GM12801 (cell line): ENCODE measurements at regions not wholly inside any gene's neighbourhood (a gene's known extent, or its start where the extent isn't known, plus 50 kb on each side); places are given as distances from the start of the nearest gene placed in this dataset.

ENCODE experiments used
- CTCF ChIP-seq: IDR thresholded peaks from one replicate; pipeline ENCODE4 v1.5.1; 2011; ENCODE audit warnings: control low read depth; ENCODE audit not compliant: insufficient read length; ENCODE audit errors: extremely low read depth

DNA sequence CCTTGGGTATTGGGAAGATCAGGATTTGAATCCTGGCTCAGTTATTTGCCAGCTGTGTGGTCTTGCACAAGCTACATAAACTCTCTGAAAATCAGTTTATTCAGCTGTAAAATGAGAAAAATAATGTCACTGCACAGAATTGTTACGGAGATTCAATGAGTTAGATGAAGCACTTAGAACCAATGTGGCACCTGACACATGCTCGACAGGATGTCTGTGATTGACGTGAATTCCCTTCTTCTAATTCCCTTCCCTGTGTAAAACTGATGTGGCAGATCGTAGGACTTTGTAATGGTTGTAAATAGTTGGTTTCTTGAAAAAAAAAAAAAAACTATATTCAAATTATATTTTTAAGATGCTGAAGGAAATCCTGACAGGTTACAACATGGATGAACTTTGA is 249.9 kb upstream of the MKLN1 start:
- no peak for TF ChIP-seq CTCF

DNA sequence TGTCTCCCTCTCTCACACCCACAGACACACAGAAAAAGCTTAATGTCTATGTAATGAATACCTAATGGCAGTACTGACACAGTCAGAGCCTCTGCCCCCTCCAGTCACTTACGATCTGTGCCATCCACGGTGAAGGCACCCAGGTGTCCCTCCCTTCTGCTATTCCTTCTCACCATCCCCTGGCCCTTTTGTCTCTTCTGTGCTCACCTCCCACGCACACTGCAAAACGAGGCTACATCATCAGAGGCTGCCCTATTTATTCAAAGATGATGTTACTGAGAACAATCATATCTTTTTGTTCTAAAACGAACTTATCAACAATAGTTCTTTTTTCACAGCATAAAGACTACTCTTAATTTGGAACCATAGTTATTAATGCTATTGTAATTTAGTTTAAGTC is 246.9 kb upstream of the MKLN1 start:
- no peak for TF ChIP-seq CTCF

- no peak for TF ChIP-seq CTCF
Observed at GRCh38 chr7:131081308-131081707, 246.4 kb upstream of the MKLN1 start.

- TF ChIP-seq CTCF: no peak
Observed at GRCh38 chr7:131083781-131084180, 243.9 kb upstream of the MKLN1 start.

- no peak for TF ChIP-seq CTCF
Observed at GRCh38 chr7:131087756-131088658, 239.7 kb upstream of the MKLN1 start.

GRCh38 chr7:131090188-131090587 is 237.5 kb upstream of the MKLN1 start:
- no peak for TF ChIP-seq CTCF

GRCh38 chr7:131090886-131091692 is 236.6 kb upstream of the MKLN1 start:
- TF ChIP-seq CTCF: no peak
